ENCODE measurements at regions not wholly inside any gene's neighbourhood (a gene's known extent, or its start where the extent isn't known, plus 50 kb on each side); places are given as distances from the start of the nearest gene placed in this dataset.

- H3K27ac ChIP-seq: no peak overlapping the region
- H3K4me1 ChIP-seq: no peaks in the 10 kb centered on the region
- no peaks in the 10 kb centered on the region for H3K9me3 ChIP-seq
- DNase-seq (ENCODE audit: low spot score in 2 of 2): no peak
- H3K36me3 ChIP-seq: no peaks in the 10 kb centered on the region
- no peaks in the 10 kb centered on the region for H3K27me3 ChIP-seq
- TF ChIP-seq CTCF (IDR thresholded peaks at IDR 0.05): no peak
- intact Hi-C loops (cut with DNase I): no loop called here
- H3K4me3 ChIP-seq: no peak overlapping the region
Observed at GRCh38 chr4:22884157-22884556, 191.4 kb downstream of the GBA3 start.

- H3K4me1 ChIP-seq: no peaks in the 10 kb centered on the region
- H3K27me3 ChIP-seq: no peaks in the 10 kb centered on the region
- H3K9me3 ChIP-seq: no peaks in the 10 kb centered on the region
- no peak overlapping the region for H3K27ac ChIP-seq
- H3K4me3 ChIP-seq: no peak overlapping the region
- DNase-seq (ENCODE audit: low spot score in 2 of 2): no peak
- TF ChIP-seq CTCF (IDR thresholded peaks at IDR 0.05): no peak
- no peaks in the 10 kb centered on the region for H3K36me3 ChIP-seq
- intact Hi-C loops (cut with DNase I): no loop called here
Observed at GRCh38 chr4:22881411-22881810, 188.7 kb downstream of the GBA3 start.

- no peaks in the 10 kb centered on the region for H3K27me3 ChIP-seq
Observed at GRCh38 chr4:22877486-22878052, 184.8 kb downstream of the GBA3 start.

GRCh38 chr4:22876270-22876669 lies 183.5 kb downstream of the GBA3 start:
- intact Hi-C loops (cut with DNase I): no loop called here
- Histone ChIP-seq H3K36me3 (no peaks in the 10 kb centered on the region), H3K27ac (no peak overlapping the region), H3K4me3 (no peak overlapping the region), H3K27me3 (no peaks in the 10 kb centered on the region), H3K4me1 (no peaks in the 10 kb centered on the region), H3K9me3 (no peaks in the 10 kb centered on the region)
- no peak for TF ChIP-seq CTCF (IDR thresholded peaks at IDR 0.05)
- no peak for DNase-seq (ENCODE audit: low spot score in 2 of 2)

More at GRCh38 chr4:22877486-22878052, 184.8 kb downstream of the GBA3 start:
- intact Hi-C loops (cut with DNase I): no loop called here
- no peak overlapping the region for H3K4me3 ChIP-seq
- H3K4me1 ChIP-seq: no peaks in the 10 kb centered on the region
- no peak for TF ChIP-seq CTCF (IDR thresholded peaks at IDR 0.05)
- DNase-seq (ENCODE audit: low spot score in 2 of 2): no peak
- H3K27ac ChIP-seq: no peak overlapping the region
- no peaks in the 10 kb centered on the region for H3K36me3 ChIP-seq
- H3K9me3 ChIP-seq: no peaks in the 10 kb centered on the region

GRCh38 chr4:22875587-22876257 lies 183.0 kb downstream of the GBA3 start:
- no peak overlapping the region for H3K4me3 ChIP-seq
- intact Hi-C loops (cut with DNase I): no loop called here
- TF ChIP-seq CTCF (IDR thresholded peaks at IDR 0.05): no peak
- H3K27me3 ChIP-seq: no peaks in the 10 kb centered on the region
- no peak overlapping the region for H3K27ac ChIP-seq
- no peaks in the 10 kb centered on the region for H3K36me3 ChIP-seq
- H3K4me1 ChIP-seq: no peaks in the 10 kb centered on the region
- H3K9me3 ChIP-seq: no peaks in the 10 kb centered on the region
- no peak for DNase-seq (ENCODE audit: low spot score in 2 of 2)
